LNCAP (cell line): ENCODE measurements at regions not wholly inside any gene's neighbourhood (a gene's known extent, or its start where the extent isn't known, plus 50 kb on each side); places are given as distances from the start of the nearest gene placed in this dataset.

Experiments used
- TF ChIP-seq, protein P1 (sequence below): fragments of 450-650 bp; IDR thresholded peaks from 2 replicates; pipeline ENCODE4 v1.5.1; 2017; ENCODE audit warnings: mild to moderate bottlenecking

- TF ChIP-seq, protein P1, sequence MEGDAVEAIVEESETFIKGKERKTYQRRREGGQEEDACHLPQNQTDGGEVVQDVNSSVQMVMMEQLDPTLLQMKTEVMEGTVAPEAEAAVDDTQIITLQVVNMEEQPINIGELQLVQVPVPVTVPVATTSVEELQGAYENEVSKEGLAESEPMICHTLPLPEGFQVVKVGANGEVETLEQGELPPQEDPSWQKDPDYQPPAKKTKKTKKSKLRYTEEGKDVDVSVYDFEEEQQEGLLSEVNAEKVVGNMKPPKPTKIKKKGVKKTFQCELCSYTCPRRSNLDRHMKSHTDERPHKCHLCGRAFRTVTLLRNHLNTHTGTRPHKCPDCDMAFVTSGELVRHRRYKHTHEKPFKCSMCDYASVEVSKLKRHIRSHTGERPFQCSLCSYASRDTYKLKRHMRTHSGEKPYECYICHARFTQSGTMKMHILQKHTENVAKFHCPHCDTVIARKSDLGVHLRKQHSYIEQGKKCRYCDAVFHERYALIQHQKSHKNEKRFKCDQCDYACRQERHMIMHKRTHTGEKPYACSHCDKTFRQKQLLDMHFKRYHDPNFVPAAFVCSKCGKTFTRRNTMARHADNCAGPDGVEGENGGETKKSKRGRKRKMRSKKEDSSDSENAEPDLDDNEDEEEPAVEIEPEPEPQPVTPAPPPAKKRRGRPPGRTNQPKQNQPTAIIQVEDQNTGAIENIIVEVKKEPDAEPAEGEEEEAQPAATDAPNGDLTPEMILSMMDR, result no peak
These were observed 67.1 kb downstream of the MID1IP1 start for GRCh38 chrX:38868321-38868720.

DNA sequence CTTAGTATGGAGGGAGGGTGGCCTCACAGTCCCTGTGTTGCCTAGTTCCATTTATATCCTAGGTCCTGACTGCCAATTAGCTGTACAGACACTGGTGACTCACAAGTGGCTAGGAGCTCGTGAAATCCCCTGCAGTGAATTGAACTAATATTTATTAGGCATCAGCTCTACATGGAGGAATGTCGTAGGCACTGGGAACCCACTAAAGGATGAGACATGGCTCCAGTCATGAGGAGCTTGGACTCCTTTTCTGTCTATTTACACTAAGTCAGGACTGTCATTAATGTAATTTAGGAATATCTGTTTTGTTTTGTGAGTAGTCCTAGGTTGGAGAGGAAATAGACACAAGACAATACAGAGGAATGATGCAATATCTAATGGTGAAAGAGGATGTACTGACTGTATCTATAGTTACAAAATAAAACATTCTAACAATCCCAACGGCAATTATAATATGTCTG, 67.7 kb downstream of the MID1IP1 start:
- TF ChIP-seq, protein P1, result no peak

- TF ChIP-seq, protein P1, result no peak
These were observed 69.2 kb downstream of the MID1IP1 start for GRCh38 chrX:38870361-38870895.

DNA sequence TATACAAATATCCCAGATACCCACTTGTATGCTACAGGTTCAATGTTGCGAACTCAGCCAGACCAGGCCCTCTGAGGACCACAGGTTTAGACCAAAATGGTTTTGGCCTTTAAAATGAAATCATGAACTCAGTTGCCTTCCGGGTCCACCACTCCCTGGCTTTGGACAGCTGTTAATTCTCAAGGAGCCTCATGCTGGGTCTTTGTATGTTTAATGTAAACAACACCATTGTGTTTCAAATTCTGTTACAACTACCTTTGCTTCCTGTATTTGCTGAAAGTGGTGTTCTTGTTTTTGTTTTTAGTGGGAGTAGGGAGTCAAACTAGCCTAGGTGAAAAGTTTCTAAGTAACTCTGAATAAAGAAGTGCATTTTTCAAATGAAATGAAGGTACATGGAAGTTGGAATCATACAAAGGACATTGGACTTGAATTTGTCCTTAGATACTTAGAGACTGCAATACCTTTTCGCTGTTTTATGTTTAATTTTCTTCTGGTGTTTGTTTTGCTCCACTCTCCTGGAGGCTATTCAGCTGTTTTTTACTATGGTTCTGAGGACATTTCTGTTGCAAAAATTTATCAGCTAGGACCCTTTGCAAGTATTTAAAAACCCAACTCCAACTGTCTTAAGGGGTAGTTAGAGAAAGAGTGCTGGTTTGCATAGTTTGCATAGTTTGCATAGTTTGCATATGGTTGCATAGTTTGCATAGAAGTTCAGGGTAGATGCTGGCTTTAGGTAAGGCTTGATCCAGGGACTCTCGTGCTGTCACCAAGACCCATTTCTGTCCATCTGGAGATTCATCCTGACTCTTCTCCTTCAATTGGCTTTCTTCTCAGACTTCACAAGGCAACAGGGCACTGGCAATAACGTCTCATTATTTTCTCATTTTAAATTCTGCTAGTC, 70.1 kb downstream of the MID1IP1 start:
- TF ChIP-seq, protein P1, result no peak

DNA sequence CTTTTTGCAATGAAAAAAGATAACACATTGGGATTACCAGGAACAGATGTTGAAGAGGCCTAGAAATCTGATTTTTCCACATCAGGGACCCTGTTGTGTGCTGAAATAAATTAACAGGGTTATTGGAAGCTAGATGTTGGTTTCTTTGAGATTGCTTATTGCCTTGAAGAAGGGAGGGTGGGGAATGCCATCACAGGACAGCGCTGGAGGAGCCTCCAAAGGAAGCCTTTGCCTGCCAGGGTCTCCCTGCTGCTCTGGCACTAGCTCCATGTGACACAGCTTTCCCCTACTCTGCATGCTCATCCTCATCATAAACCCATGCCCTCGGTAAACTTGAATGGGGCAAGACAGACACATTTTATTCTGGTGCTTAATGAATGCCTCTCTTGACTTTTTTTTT, 76.1 kb downstream of the MID1IP1 start:
- TF ChIP-seq, protein P1, result no peak

GRCh38 chrX:38878641-38879340, 77.5 kb downstream of the MID1IP1 start:
- TF ChIP-seq, protein P1, result no peak

DNA sequence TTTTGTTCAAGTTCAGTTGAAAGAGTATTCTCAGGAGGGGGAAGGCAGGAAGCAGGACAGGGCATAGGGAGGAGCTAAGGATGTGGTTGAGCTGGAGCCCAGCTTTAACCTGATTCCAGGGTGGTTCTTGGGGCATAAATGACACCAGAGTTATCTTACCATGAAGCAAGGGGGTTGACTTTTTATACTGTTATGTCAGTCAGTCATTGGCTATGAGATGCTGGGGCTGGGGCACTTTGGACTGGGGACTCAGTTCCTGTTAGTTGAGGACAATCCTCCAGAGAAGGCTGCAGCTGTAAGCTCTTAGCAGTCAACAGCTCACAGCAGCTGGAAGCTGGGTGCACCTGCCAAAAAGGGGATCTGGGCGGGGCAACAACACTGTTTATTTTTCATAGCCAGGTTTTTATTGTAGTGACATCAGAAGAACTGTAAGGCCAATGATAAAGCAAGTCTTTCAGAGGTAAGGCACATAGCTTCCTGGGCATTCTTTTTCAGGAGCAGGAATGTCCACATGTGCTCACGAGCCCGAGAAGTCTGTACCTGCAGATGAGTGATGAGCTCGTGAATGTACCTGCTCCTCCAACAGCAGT, 78.5 kb downstream of the MID1IP1 start:
- TF ChIP-seq, protein P1, result no peak
